GM23338 (cell line): ENCODE measurements at regions not wholly inside any gene's neighbourhood (a gene's known extent, or its start where the extent isn't known, plus 50 kb on each side); places are given as distances from the start of the nearest gene placed in this dataset.

Experiments used
- ATAC-seq: fragments of 200-7000 bp; cut with Tn5 transposase; 3 replicates; pipeline ENCODE4 v1.9.1; 2020
- DNase-seq: peaks from one replicate; pipeline ENCODE4 v3.0.0-alpha.2; 2015; ENCODE audit warnings: low spot score
- H2AFZ ChIP-seq: fragments of 200-600 bp; sonication (generic); 2 replicates; pipeline ENCODE4 v1.8.0; 2016; ENCODE audit warnings: antibody characterized with exemption, mild to moderate bottlenecking, moderate library complexity
- H3F3A ChIP-seq: fragments of 200-600 bp; sonication (generic); replicated peaks from 2 replicates; pipeline ENCODE4 v1.8.0; 2017; ENCODE audit warnings: antibody characterized with exemption, mixed run types, low read depth
- H3K27ac ChIP-seq: fragments of 200-600 bp; sonication (generic); 2 replicates; pipeline ENCODE4 v1.6.1; 2016; ENCODE audit warnings: low read depth
- H3K27me3 ChIP-seq: fragments of 200-600 bp; sonication (generic); 2 replicates; pipeline ENCODE4 v1.8.0; 2016; ENCODE audit warnings: mild to moderate bottlenecking, mixed run types, moderate library complexity; ENCODE audit not compliant: insufficient read depth
- H3K36me3 ChIP-seq: fragments of 200-600 bp; sonication (generic); 2 replicates; pipeline ENCODE4 v1.8.0; 2016; ENCODE audit warnings: mild to moderate bottlenecking; ENCODE audit not compliant: insufficient read depth
- H3K4me1 ChIP-seq: fragments of 200-600 bp; sonication (generic); 2 replicates; pipeline ENCODE4 v1.8.0; 2016; ENCODE audit warnings: mild to moderate bottlenecking, moderate library complexity; ENCODE audit not compliant: insufficient read depth
- H3K4me2 ChIP-seq: fragments of 200-600 bp; sonication (generic); 2 replicates; pipeline ENCODE4 v1.7.1; 2017; ENCODE audit warnings: mixed run types
- H3K4me3 ChIP-seq: fragments of 200-600 bp; sonication (generic); 2 replicates; pipeline ENCODE4 v1.6.1; 2016; ENCODE audit warnings: mixed run types
- H3K79me2 ChIP-seq: fragments of 200-600 bp; sonication (generic); replicated peaks from 2 replicates; pipeline ENCODE4 v1.8.0; 2017; ENCODE audit warnings: mild to moderate bottlenecking; ENCODE audit not compliant: insufficient read depth
- H3K9me2 ChIP-seq: fragments of 200-600 bp; sonication (generic); 2 replicates; pipeline ENCODE4 v1.8.0; 2017; ENCODE audit not compliant: insufficient read depth
- H4K20me1 ChIP-seq: fragments of 200-600 bp; sonication (generic); replicated peaks from 2 replicates; pipeline ENCODE4 v1.8.0; 2017; ENCODE audit warnings: mild to moderate bottlenecking; ENCODE audit not compliant: insufficient read depth
- H3K27ac Mint-ChIP-seq: 2 replicates; pipeline ENCODE4 v1.8.0; 2020; ENCODE audit warnings: inconsistent platforms, mild to moderate bottlenecking, moderate library complexity, mixed read lengths
- H3K27me3 Mint-ChIP-seq: 3 replicates; pipeline ENCODE4 v1.8.0; 2022; ENCODE audit warnings: low read depth, mild to moderate bottlenecking, moderate library complexity, mixed read lengths, inconsistent platforms; ENCODE audit not compliant: insufficient read depth, poor library complexity
- H3K36me3 Mint-ChIP-seq: 3 replicates; pipeline ENCODE4 v1.8.0; 2021; ENCODE audit warnings: low read depth, mild to moderate bottlenecking, inconsistent platforms, moderate library complexity, mixed read lengths
- H3K4me1 Mint-ChIP-seq: 3 replicates; pipeline ENCODE4 v1.8.0; 2020; ENCODE audit warnings: mild to moderate bottlenecking, inconsistent platforms, mixed read lengths
- H3K4me3 Mint-ChIP-seq: 3 replicates; pipeline ENCODE4 v1.8.0; 2021; ENCODE audit warnings: moderate library complexity, mild to moderate bottlenecking, inconsistent platforms, mixed read lengths
- H3K9me3 Mint-ChIP-seq: 3 replicates; pipeline ENCODE4 v1.8.0; 2020; ENCODE audit warnings: moderate library complexity, mild to moderate bottlenecking, inconsistent platforms, mixed read lengths
- CTCF ChIP-seq, 2 experiments: fragments of 200-600 bp in 1 of 2; sonication (generic) in 1 of 2; conservative IDR thresholded peaks; 2 replicates each; pipeline versions ENCODE4 v1.5.1 to v1.6.1; 2016 to 2017; ENCODE audit warnings: antibody characterized with exemption in 2 of 2, low read depth in 2 of 2, mild to moderate bottlenecking in 2 of 2, moderate library complexity in 1 of 2
- ETS1 ChIP-seq: IDR thresholded peaks from 2 replicates; pipeline ENCODE4 v1.6.1; 2016; ENCODE audit warnings: antibody characterized with exemption
- EZH2phosphoT487 ChIP-seq: fragments of 200-600 bp; sonication (generic); IDR thresholded peaks from one replicate; pipeline ENCODE4 v1.8.1; 2018; ENCODE audit warnings: antibody characterized with exemption; ENCODE audit not compliant: unreplicated experiment
- POLR2AphosphoS5 ChIP-seq: IDR thresholded peaks from 2 replicates; pipeline ENCODE4 v1.6.1; 2016; ENCODE audit warnings: antibody characterized with exemption, low read depth
- STAT1 ChIP-seq: IDR thresholded peaks from one replicate; pipeline ENCODE4 v1.6.1; 2016; ENCODE audit warnings: antibody characterized with exemption; ENCODE audit not compliant: unreplicated experiment
- ZNF462 ChIP-seq: fragments of 250-450 bp; sonication (Bioruptor Pico); IDR thresholded peaks from 2 replicates; pipeline ENCODE4 v1.5.0; 2020; ENCODE audit warnings: mild to moderate bottlenecking, moderate library complexity

- peaks cover 2% of the 10 kb centered on the region for H3K27me3 Mint-ChIP-seq
- H3K36me3 ChIP-seq: no peaks in the 10 kb centered on the region
- H3K27me3 ChIP-seq: no peaks in the 10 kb centered on the region
- no peaks in the 10 kb centered on the region for H4K20me1 ChIP-seq
- H3K36me3 Mint-ChIP-seq: no peaks in the 10 kb centered on the region
- H3K79me2 ChIP-seq: no peaks in the 10 kb centered on the region
- ATAC-seq: no peak
- no peak overlapping the region for H2AFZ ChIP-seq
- no peaks in the 10 kb centered on the region for H3K4me1 Mint-ChIP-seq
- H3F3A ChIP-seq: no peaks in the 10 kb centered on the region
- H3K27ac ChIP-seq: no peak overlapping the region
- no peak overlapping the region for H3K4me3 ChIP-seq
- no peak overlapping the region for H3K4me2 ChIP-seq
- H3K27ac Mint-ChIP-seq: no peak overlapping the region
- H3K9me3 Mint-ChIP-seq: no peaks in the 10 kb centered on the region; the same call in 2 of the 3 replicates
- TF ChIP-seq POLR2AphosphoS5: no peak
- no peak for TF ChIP-seq ETS1
- no peak for TF ChIP-seq ZNF462 (CRISPR knock-in tag)
- TF ChIP-seq CTCF (conservative IDR thresholded peaks at IDR 0.05; ENCODE audit: low read depth in 2 of 2): no peak
- no peak for TF ChIP-seq EZH2phosphoT487
- no peak for TF ChIP-seq STAT1
- H3K4me1 ChIP-seq: no peaks in the 10 kb centered on the region
- H3K4me3 Mint-ChIP-seq: no peak overlapping the region
- no peak for DNase-seq
- H3K9me2 ChIP-seq: peaks cover 5% of the 10 kb centered on the region; the same call in 1 of the 2 replicates
Measured at GRCh38 chr6:77535172-77535571, 71.9 kb upstream of the HTR1B start.
